NB4 (cell line): ENCODE measurements at regions not wholly inside any gene's neighbourhood (a gene's known extent, or its start where the extent isn't known, plus 50 kb on each side); places are given as distances from the start of the nearest gene placed in this dataset.

Experiments used
- CTCF ChIP-seq: IDR thresholded peaks from one replicate; pipeline ENCODE4 v1.5.1; 2012; ENCODE audit warnings: low read depth, low read length
- MAX ChIP-seq: IDR thresholded peaks from 2 replicates; pipeline ENCODE4 v1.6.1; 2011; ENCODE audit warnings: low read depth, low read length
- MYC ChIP-seq: IDR thresholded peaks from 2 replicates; pipeline ENCODE4 v1.6.1; 2011; ENCODE audit warnings: low read depth, low read length
- POLR2A ChIP-seq: IDR thresholded peaks from 2 replicates; pipeline ENCODE4 v1.6.1; 2011; ENCODE audit warnings: mild to moderate bottlenecking; ENCODE audit not compliant: insufficient read length; ENCODE audit errors: extremely low read depth

GRCh38 chr9:761176-761792 is 80.2 kb upstream of the DMRT1 start:
- TF ChIP-seq CTCF, result no peak
- no peak for TF ChIP-seq POLR2A
- no peak for TF ChIP-seq MYC
- TF ChIP-seq MAX, result no peak
